Fibroblast of lung (primary cell): ENCODE measurements at regions not wholly inside any gene's neighbourhood (a gene's known extent, or its start where the extent isn't known, plus 50 kb on each side); places are given as distances from the start of the nearest gene placed in this dataset.

ENCODE experiments used
- DNase-seq, 2 donors: peaks; one replicate each; pipeline versions ENCODE4 v3.0.0 to v3.0.0-alpha.2; 2010; ENCODE audit warnings: low read depth in 2 of 2
- H2AFZ ChIP-seq: 2 replicates; pipeline ENCODE4 v1.5.1; 2012; ENCODE audit warnings: low read length, control low read depth, inconsistent platforms
- H3K27ac ChIP-seq: 2 replicates; pipeline ENCODE4 v1.5.1; 2011; ENCODE audit warnings: low read length, control low read depth; ENCODE audit not compliant: insufficient read depth
- H3K27me3 ChIP-seq: 2 replicates; pipeline ENCODE4 v1.5.1; 2011; ENCODE audit warnings: mild to moderate bottlenecking, low read length; ENCODE audit not compliant: control insufficient read depth, insufficient read depth
- H3K36me3 ChIP-seq: 2 replicates; pipeline ENCODE4 v1.5.1; 2011; ENCODE audit warnings: low read length; ENCODE audit not compliant: control insufficient read depth, insufficient read depth
- H3K4me1 ChIP-seq: 2 replicates; pipeline ENCODE4 v1.5.1; 2011; ENCODE audit warnings: low read length; ENCODE audit not compliant: control insufficient read depth, insufficient read depth; ENCODE audit errors: extremely low read depth
- H3K4me2 ChIP-seq: 2 replicates; pipeline ENCODE4 v1.5.1; 2011; ENCODE audit warnings: low read length, control low read depth; ENCODE audit not compliant: insufficient read depth; ENCODE audit errors: extremely low read depth
- H3K4me3 ChIP-seq, 4 experiments: fragments of 200-600 bp in 1 of 4; sonication (generic) in 1 of 4; replicated peaks in 1 of 4; 2 replicates each; pipeline ENCODE4 v1.5.1; 2011 to 2016; ENCODE audit warnings: low read length in 4 of 4, low read depth in 3 of 4, mild to moderate bottlenecking in 3 of 4, control low read depth in 2 of 4, inconsistent platforms in 1 of 4, mixed read lengths in 1 of 4; ENCODE audit not compliant: insufficient read depth in 1 of 4; ENCODE audit errors: control extremely low read depth in 1 of 4
- H3K79me2 ChIP-seq: 2 replicates; pipeline ENCODE4 v1.5.1; 2012; ENCODE audit warnings: mild to moderate bottlenecking, low read length, inconsistent platforms; ENCODE audit not compliant: control insufficient read depth, insufficient read depth
- H3K9ac ChIP-seq: 2 replicates; pipeline ENCODE4 v1.5.1; 2011; ENCODE audit warnings: mild to moderate bottlenecking, low read length, control low read depth; ENCODE audit not compliant: insufficient read depth
- H3K9me3 ChIP-seq: 2 replicates; pipeline ENCODE4 v1.5.1; 2012; ENCODE audit warnings: low read depth, low read length; ENCODE audit not compliant: control insufficient read depth, insufficient read depth
- H4K20me1 ChIP-seq: 2 replicates; pipeline ENCODE4 v1.5.1; 2011; ENCODE audit warnings: low read length; ENCODE audit not compliant: control insufficient read depth, insufficient read depth; ENCODE audit errors: extremely low read depth
- EZH2 ChIP-seq: IDR thresholded peaks from 2 replicates; pipeline ENCODE4 v1.5.1; 2012; ENCODE audit warnings: low read length, control low read depth, mild to moderate bottlenecking; ENCODE audit errors: missing control alignments
- TF ChIP-seq, protein P1 (sequence below), 2 donors: IDR thresholded peaks in 1 of 2; conservative IDR thresholded peaks in 1 of 2; 1 replicate in 1 of 2; 2 replicates in 1 of 2; pipeline ENCODE4 v1.5.1; 2011 to 2012; ENCODE audit warnings: low read length in 2 of 2, control low read depth in 1 of 2, inconsistent platforms in 1 of 2, low read depth in 1 of 2, mild to moderate bottlenecking in 1 of 2

DNA sequence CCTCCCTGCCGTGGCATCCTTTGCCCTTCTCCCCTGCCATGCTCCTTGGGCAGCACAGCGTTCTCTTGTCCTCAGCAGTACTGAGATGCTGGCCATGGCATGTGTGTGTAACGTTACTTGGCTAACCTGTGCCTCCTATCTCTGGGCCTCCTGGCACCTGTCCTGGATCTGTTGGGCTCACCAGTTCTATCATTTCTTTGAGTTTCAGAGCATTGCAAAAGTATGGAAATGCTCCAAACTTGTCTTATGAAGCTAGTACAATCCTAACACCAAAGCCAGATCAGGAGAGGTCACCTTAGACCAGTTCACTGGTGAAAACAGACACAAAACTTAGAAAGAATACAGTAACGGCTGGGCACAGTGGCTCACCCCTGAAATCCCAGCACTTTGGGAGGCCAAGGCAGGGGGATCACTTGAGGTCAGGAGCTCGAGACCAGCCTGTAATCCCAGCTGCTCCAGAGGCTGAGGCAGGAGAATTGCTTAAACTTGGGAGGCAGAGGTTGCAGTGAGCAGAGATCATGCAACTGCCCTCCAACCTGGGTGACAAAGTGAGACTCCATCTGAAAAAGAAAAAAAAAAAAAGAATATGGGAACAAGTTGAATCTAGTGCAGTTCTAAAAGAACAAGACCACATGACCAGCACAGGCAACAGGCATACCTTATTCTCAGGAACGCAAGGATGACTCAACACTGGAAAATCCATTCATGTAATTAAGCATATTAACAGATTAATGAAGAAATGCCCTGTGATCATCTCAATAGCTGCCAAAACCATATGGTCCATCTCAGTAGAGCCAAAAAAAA, 62.4 kb upstream of the TRPM1 start:
- Histone ChIP-seq H3K79me2 (no peaks in the 10 kb centered on the region), H3K36me3 (no peaks in the 10 kb centered on the region), H3K4me2 (no peak overlapping the region), H3K4me1 (no peaks in the 10 kb centered on the region), H2AFZ (no peak overlapping the region), H3K9ac (no peak overlapping the region), H3K4me3 (no peak overlapping the region), H4K20me1 (no peaks in the 10 kb centered on the region), H3K27me3 (no peaks in the 10 kb centered on the region), H3K9me3 (no peaks in the 10 kb centered on the region), H3K27ac (no peak overlapping the region)
- peak in 1 of 2 donors; percentile 36 for DNase-seq
- TF ChIP-seq, protein P1, sequence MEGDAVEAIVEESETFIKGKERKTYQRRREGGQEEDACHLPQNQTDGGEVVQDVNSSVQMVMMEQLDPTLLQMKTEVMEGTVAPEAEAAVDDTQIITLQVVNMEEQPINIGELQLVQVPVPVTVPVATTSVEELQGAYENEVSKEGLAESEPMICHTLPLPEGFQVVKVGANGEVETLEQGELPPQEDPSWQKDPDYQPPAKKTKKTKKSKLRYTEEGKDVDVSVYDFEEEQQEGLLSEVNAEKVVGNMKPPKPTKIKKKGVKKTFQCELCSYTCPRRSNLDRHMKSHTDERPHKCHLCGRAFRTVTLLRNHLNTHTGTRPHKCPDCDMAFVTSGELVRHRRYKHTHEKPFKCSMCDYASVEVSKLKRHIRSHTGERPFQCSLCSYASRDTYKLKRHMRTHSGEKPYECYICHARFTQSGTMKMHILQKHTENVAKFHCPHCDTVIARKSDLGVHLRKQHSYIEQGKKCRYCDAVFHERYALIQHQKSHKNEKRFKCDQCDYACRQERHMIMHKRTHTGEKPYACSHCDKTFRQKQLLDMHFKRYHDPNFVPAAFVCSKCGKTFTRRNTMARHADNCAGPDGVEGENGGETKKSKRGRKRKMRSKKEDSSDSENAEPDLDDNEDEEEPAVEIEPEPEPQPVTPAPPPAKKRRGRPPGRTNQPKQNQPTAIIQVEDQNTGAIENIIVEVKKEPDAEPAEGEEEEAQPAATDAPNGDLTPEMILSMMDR (conservative IDR thresholded peaks at IDR 0.05 in 1 of 2, IDR thresholded peaks at IDR 0.05 in 1 of 2; ENCODE audit: low read depth in 1 of 2, low read length in 2 of 2) = no peak
- TF ChIP-seq EZH2 = no peak

DNA sequence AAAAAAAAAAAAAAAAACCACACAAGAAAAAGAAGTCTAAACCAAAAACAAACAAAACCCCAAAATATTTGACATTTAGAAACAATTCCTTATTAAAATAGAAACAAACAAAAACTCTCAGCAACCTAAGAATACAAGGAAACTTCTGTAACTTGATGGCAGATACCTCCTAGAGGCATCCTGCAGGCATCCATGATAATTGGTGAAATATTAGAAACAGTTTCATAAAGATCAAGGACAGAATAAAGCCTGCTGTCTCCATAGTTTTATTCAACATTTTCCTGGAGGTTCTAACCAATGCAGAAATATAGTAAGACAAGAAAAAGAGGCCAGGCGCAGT, 63.0 kb upstream of the TRPM1 start:
- TF ChIP-seq, protein P1 (conservative IDR thresholded peaks at IDR 0.05 in 1 of 2, IDR thresholded peaks at IDR 0.05 in 1 of 2; ENCODE audit: low read depth in 1 of 2, low read length in 2 of 2) = no peak
- no peak for TF ChIP-seq EZH2
- no peaks in the 10 kb centered on the region for H3K79me2 ChIP-seq
- no peak overlapping the region for H3K9ac ChIP-seq
- no peak overlapping the region for H3K27ac ChIP-seq
- no peaks in the 10 kb centered on the region for H3K9me3 ChIP-seq
- no peaks in the 10 kb centered on the region for H3K36me3 ChIP-seq
- H3K4me1 ChIP-seq = no peaks in the 10 kb centered on the region
- DNase-seq = no peak
- no peak overlapping the region for H3K4me2 ChIP-seq
- no peak overlapping the region for H2AFZ ChIP-seq
- no peaks in the 10 kb centered on the region for H4K20me1 ChIP-seq
- no peak overlapping the region for H3K4me3 ChIP-seq
- no peaks in the 10 kb centered on the region for H3K27me3 ChIP-seq

DNA sequence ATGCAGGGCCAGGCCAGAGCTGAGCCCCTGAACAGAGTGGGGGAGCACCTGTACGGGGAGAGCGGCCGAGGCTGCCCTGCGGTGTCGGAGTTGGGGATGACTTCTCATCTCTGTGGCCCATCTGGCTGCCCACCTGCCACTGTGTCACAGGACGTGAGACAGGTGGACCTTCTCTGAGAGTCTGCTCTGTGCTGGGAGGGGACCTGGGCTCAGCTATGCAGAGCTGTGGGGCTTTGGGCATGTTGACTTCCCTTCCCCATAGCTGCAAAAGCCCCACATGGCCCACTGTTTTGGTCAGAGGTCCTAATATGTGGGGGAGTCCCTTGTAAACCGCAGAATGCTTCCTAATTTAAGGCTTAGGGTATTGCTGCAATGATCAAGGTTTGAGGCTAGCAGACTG, 68.0 kb upstream of the TRPM1 start:
- Histone ChIP-seq H3K4me3 (no peak overlapping the region), H3K4me2 (no peak overlapping the region), H2AFZ (no peak overlapping the region), H3K27me3 (no peaks in the 10 kb centered on the region), H4K20me1 (no peaks in the 10 kb centered on the region), H3K9ac (no peak overlapping the region), H3K9me3 (no peaks in the 10 kb centered on the region), H3K79me2 (no peaks in the 10 kb centered on the region), H3K27ac (no peak overlapping the region), H3K4me1 (no peaks in the 10 kb centered on the region), H3K36me3 (no peaks in the 10 kb centered on the region)
- TF ChIP-seq EZH2 = no peak
- TF ChIP-seq, protein P1 (conservative IDR thresholded peaks at IDR 0.05 in 1 of 2, IDR thresholded peaks at IDR 0.05 in 1 of 2; ENCODE audit: low read depth in 1 of 2, low read length in 2 of 2) = no peak
- no peak for DNase-seq
